Brain microvascular endothelial cell (primary cell): ENCODE measurements at regions not wholly inside any gene's neighbourhood (a gene's known extent, or its start where the extent isn't known, plus 50 kb on each side); places are given as distances from the start of the nearest gene placed in this dataset.

ENCODE experiments used
- DNase-seq: peaks from one replicate; pipeline ENCODE4 v3.0.0-alpha.2; 2020
- H3K27ac ChIP-seq: fragments of 250-450 bp; sonication (Bioruptor Pico); 2 replicates; pipeline ENCODE4 v1.5.1; 2020; ENCODE audit warnings: mild to moderate bottlenecking, moderate library complexity
- H3K27me3 ChIP-seq: fragments of 250-450 bp; sonication (Bioruptor Pico); replicated peaks from 2 replicates; pipeline ENCODE4 v1.5.1; 2020; ENCODE audit warnings: mild to moderate bottlenecking
- H3K36me3 ChIP-seq: fragments of 250-450 bp; sonication (Bioruptor Pico); replicated peaks from 2 replicates; pipeline ENCODE4 v1.5.1; 2020; ENCODE audit warnings: mild to moderate bottlenecking
- H3K4me3 ChIP-seq: 2 replicates; pipeline ENCODE4 v1.5.1; 2011; ENCODE audit warnings: low read depth, mild to moderate bottlenecking, control low read depth, low read length, moderate library complexity
- CTCF ChIP-seq: IDR thresholded peaks from 2 replicates; pipeline ENCODE4 v1.5.1; 2011; ENCODE audit warnings: low read depth, mild to moderate bottlenecking, moderate library complexity, low read length, control low read depth, inconsistent platforms; ENCODE audit errors: missing control alignments
- in situ Hi-C: cut with HindIII; loops from 2 replicates; pipeline ENCODE4 v1.10.0; 2017; ENCODE audit warnings: low sequenced_read_pairs, low pct_ligation_motif_present

- in situ Hi-C loops: no loop called here
- Histone ChIP-seq H3K27me3 (no peaks in the 10 kb centered on the region), H3K27ac (no peak overlapping the region), H3K4me3 (no peak overlapping the region), H3K36me3 (no peaks in the 10 kb centered on the region)
- no peak for DNase-seq
- no peak for TF ChIP-seq CTCF
Measured at GRCh38 chr22:49587421-49587820, 240.3 kb downstream of the BRD1 start.

GRCh38 chr22:49586873-49587272 is 240.8 kb downstream of the BRD1 start:
- Histone ChIP-seq H3K27me3 (no peaks in the 10 kb centered on the region), H3K36me3 (no peaks in the 10 kb centered on the region), H3K4me3 (no peak overlapping the region), H3K27ac (no peak overlapping the region)
- in situ Hi-C loops: no loop called here
- TF ChIP-seq CTCF: no peak
- no peak for DNase-seq

GRCh38 chr22:49586244-49586748 is 241.4 kb downstream of the BRD1 start:
- Histone ChIP-seq H3K36me3 (no peaks in the 10 kb centered on the region), H3K4me3 (no peak overlapping the region), H3K27ac (no peak overlapping the region), H3K27me3 (no peaks in the 10 kb centered on the region)
- no peak for DNase-seq
- in situ Hi-C loops: no loop called here
- TF ChIP-seq CTCF: no peak

GRCh38 chr22:49585461-49586243 is 242.0 kb downstream of the BRD1 start:
- in situ Hi-C loops: no loop called here

GRCh38 chr22:49583886-49584505 is 243.7 kb downstream of the BRD1 start:
- H3K27me3 ChIP-seq: no peaks in the 10 kb centered on the region
- no peak overlapping the region for H3K27ac ChIP-seq
- no peaks in the 10 kb centered on the region for H3K36me3 ChIP-seq
- in situ Hi-C loops: no loop called here
- no peak for TF ChIP-seq CTCF
- no peak for DNase-seq
- H3K4me3 ChIP-seq: no peak overlapping the region

More at GRCh38 chr22:49585461-49586243, 242.0 kb downstream of the BRD1 start:
- TF ChIP-seq CTCF: no peak
- no peak overlapping the region for H3K27ac ChIP-seq
- H3K36me3 ChIP-seq: no peaks in the 10 kb centered on the region
- no peak for DNase-seq
- H3K27me3 ChIP-seq: no peaks in the 10 kb centered on the region
- no peak overlapping the region for H3K4me3 ChIP-seq
